ENCODE measurements at regions not wholly inside any gene's neighbourhood (a gene's known extent, or its start where the extent isn't known, plus 50 kb on each side); places are given as distances from the start of the nearest gene placed in this dataset.

DNA sequence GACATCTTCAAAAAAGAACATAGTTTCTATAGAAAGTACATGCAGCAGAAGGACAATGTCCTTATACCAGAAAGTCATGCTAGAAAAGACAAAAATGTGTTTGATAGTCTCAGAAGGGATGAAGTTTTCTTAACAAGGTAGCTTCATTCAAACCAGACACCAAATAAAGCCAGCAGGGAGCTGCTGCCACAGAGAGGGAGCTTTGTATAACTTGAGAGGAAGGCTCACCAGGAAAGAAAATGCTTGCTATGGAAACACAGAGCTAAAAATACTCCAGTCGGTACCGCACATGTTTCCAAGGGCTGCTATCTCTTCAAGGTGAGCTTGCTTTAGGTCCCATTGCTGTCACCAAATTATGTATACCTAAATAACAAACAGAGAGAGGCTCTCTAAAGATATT lies 1074.8 kb upstream of the ALCAM start:
- no peaks in the 10 kb centered on the region for H3F3A ChIP-seq (ENCODE audit: insufficient read depth, low read length, poor library complexity, severe bottlenecking)
- H3K36me3 ChIP-seq (ENCODE audit: insufficient read depth, low read length), result no peaks in the 10 kb centered on the region
- H3K79me2 ChIP-seq (replicated peaks; ENCODE audit: insufficient read depth, low read length), result no peaks in the 10 kb centered on the region
- no peak overlapping the region for H2AFZ ChIP-seq (ENCODE audit: low read depth, low read length)
- H4K20me1 ChIP-seq (ENCODE audit: insufficient read depth), result no peaks in the 10 kb centered on the region
- no peak overlapping the region for H3K27ac ChIP-seq (ENCODE audit: low read length)
- H3K4me2 ChIP-seq (ENCODE audit: low read length), result no peak overlapping the region
- H3K9ac ChIP-seq (ENCODE audit: low read length), result no peak overlapping the region
- no peaks in the 10 kb centered on the region for H3K9me2 ChIP-seq (ENCODE audit: insufficient read depth, low read length)
- TF ChIP-seq SMC3 (conservative IDR thresholded peaks at IDR 0.05; ENCODE audit: poor library complexity) (no peak), POLR2AphosphoS5 (IDR thresholded peaks at IDR 0.05) (no peak), EZH2 (IDR thresholded peaks at IDR 0.05; ENCODE audit: borderline replicate concordance, insufficient read depth, low read length, poor library complexity, severe bottlenecking) (no peak), EP300 (conservative IDR thresholded peaks at IDR 0.05; ENCODE audit: poor library complexity, severe bottlenecking) (no peak), RAD21 (conservative IDR thresholded peaks at IDR 0.05) (no peak), TAF1 (IDR thresholded peaks at IDR 0.05; ENCODE audit: low read depth) (no peak), MXI1 (conservative IDR thresholded peaks at IDR 0.05; ENCODE audit: poor library complexity, severe bottlenecking) (no peak)
- TF ChIP-seq, protein P1, sequence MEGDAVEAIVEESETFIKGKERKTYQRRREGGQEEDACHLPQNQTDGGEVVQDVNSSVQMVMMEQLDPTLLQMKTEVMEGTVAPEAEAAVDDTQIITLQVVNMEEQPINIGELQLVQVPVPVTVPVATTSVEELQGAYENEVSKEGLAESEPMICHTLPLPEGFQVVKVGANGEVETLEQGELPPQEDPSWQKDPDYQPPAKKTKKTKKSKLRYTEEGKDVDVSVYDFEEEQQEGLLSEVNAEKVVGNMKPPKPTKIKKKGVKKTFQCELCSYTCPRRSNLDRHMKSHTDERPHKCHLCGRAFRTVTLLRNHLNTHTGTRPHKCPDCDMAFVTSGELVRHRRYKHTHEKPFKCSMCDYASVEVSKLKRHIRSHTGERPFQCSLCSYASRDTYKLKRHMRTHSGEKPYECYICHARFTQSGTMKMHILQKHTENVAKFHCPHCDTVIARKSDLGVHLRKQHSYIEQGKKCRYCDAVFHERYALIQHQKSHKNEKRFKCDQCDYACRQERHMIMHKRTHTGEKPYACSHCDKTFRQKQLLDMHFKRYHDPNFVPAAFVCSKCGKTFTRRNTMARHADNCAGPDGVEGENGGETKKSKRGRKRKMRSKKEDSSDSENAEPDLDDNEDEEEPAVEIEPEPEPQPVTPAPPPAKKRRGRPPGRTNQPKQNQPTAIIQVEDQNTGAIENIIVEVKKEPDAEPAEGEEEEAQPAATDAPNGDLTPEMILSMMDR (IDR thresholded peaks at IDR 0.05; ENCODE audit: poor library complexity, severe bottlenecking), result no peak
- TF ChIP-seq, protein P2, sequence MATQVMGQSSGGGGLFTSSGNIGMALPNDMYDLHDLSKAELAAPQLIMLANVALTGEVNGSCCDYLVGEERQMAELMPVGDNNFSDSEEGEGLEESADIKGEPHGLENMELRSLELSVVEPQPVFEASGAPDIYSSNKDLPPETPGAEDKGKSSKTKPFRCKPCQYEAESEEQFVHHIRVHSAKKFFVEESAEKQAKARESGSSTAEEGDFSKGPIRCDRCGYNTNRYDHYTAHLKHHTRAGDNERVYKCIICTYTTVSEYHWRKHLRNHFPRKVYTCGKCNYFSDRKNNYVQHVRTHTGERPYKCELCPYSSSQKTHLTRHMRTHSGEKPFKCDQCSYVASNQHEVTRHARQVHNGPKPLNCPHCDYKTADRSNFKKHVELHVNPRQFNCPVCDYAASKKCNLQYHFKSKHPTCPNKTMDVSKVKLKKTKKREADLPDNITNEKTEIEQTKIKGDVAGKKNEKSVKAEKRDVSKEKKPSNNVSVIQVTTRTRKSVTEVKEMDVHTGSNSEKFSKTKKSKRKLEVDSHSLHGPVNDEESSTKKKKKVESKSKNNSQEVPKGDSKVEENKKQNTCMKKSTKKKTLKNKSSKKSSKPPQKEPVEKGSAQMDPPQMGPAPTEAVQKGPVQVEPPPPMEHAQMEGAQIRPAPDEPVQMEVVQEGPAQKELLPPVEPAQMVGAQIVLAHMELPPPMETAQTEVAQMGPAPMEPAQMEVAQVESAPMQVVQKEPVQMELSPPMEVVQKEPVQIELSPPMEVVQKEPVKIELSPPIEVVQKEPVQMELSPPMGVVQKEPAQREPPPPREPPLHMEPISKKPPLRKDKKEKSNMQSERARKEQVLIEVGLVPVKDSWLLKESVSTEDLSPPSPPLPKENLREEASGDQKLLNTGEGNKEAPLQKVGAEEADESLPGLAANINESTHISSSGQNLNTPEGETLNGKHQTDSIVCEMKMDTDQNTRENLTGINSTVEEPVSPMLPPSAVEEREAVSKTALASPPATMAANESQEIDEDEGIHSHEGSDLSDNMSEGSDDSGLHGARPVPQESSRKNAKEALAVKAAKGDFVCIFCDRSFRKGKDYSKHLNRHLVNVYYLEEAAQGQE (IDR thresholded peaks at IDR 0.05; ENCODE audit: borderline replicate concordance), result no peak
- H3K27me3 ChIP-seq (ENCODE audit: insufficient read depth, low read depth, low read length), result no peaks in the 10 kb centered on the region
- no peaks in the 10 kb centered on the region for H3K9me3 ChIP-seq (ENCODE audit: low read length)
- H3K4me3 ChIP-seq (ENCODE audit: low read length), result no peak overlapping the region

DNA sequence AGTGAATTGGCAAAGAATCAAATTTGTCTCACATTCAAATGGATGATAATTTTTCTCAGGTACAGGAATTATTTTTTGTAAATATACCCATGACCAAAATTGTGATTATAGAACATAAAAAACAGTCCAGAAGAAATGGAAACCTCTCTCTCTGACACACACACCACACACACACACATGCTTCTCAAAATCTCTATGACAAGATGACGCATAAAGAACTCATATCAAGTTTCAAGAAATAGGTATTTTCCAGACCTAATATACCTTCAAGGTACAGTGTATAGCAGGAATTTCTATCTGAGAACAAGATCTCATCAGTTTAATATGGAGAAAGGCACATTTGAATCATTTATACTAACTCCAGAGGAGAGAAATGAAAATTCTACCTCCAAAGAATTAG lies 1069.1 kb upstream of the ALCAM start:
- Histone ChIP-seq H3K4me3 (ENCODE audit: low read length) (no peak overlapping the region), H3K79me2 (replicated peaks; ENCODE audit: insufficient read depth, low read length) (no peaks in the 10 kb centered on the region), H4K20me1 (ENCODE audit: insufficient read depth) (no peaks in the 10 kb centered on the region), H3K9ac (ENCODE audit: low read length) (no peak overlapping the region), H3K27ac (ENCODE audit: low read length) (no peak overlapping the region), H3K27me3 (ENCODE audit: insufficient read depth, low read depth, low read length) (no peaks in the 10 kb centered on the region), H3F3A (ENCODE audit: insufficient read depth, low read length, poor library complexity, severe bottlenecking) (no peaks in the 10 kb centered on the region), H3K9me2 (ENCODE audit: insufficient read depth, low read length) (no peaks in the 10 kb centered on the region), H3K9me3 (ENCODE audit: low read length) (no peaks in the 10 kb centered on the region), H3K36me3 (ENCODE audit: insufficient read depth, low read length) (no peaks in the 10 kb centered on the region), H2AFZ (ENCODE audit: low read depth, low read length) (no peak overlapping the region), H3K4me2 (ENCODE audit: low read length) (no peak overlapping the region)
- TF ChIP-seq POLR2AphosphoS5 (IDR thresholded peaks at IDR 0.05) (peak; percentile 19), EZH2 (IDR thresholded peaks at IDR 0.05; ENCODE audit: borderline replicate concordance, insufficient read depth, low read length, poor library complexity, severe bottlenecking) (no peak)

DNA sequence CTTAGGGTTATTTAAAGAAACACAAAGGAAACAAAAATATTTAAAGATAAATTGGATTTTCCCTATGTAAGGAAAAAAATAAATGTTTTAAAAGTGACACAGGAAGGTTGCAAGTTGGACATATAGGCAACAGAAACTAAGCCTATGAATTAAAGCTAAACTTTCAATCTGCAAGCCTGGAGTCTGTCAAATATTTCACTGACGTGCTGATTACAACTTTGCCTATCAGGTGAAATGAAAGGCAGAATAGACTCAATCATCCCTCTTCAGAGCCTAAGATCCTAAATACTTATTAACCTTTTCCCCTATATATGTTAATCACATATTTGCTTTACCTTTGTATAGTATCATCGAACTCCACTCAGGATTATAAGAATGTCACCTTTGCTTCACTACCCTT lies 1068.0 kb upstream of the ALCAM start:
- H3F3A ChIP-seq (ENCODE audit: insufficient read depth, low read length, poor library complexity, severe bottlenecking), result no peaks in the 10 kb centered on the region
- H3K27me3 ChIP-seq (ENCODE audit: insufficient read depth, low read depth, low read length), result no peaks in the 10 kb centered on the region
- no peak overlapping the region for H3K4me3 ChIP-seq (ENCODE audit: low read length)
- TF ChIP-seq TAF1 (IDR thresholded peaks at IDR 0.05; ENCODE audit: low read depth), result no peak
- TF ChIP-seq EZH2 (IDR thresholded peaks at IDR 0.05; ENCODE audit: borderline replicate concordance, insufficient read depth, low read length, poor library complexity, severe bottlenecking), result no peak
- TF ChIP-seq POLR2AphosphoS5 (IDR thresholded peaks at IDR 0.05), result peak; percentile 75
- TF ChIP-seq, protein P2 (IDR thresholded peaks at IDR 0.05; ENCODE audit: borderline replicate concordance), result no peak
- TF ChIP-seq SMC3 (conservative IDR thresholded peaks at IDR 0.05; ENCODE audit: poor library complexity), result no peak
- no peak for TF ChIP-seq MXI1 (conservative IDR thresholded peaks at IDR 0.05; ENCODE audit: poor library complexity, severe bottlenecking)
- peak; percentile 88 for TF ChIP-seq EP300 (conservative IDR thresholded peaks at IDR 0.05; ENCODE audit: poor library complexity, severe bottlenecking)
- TF ChIP-seq RAD21 (conservative IDR thresholded peaks at IDR 0.05), result no peak
- H3K9me2 ChIP-seq (ENCODE audit: insufficient read depth, low read length), result no peaks in the 10 kb centered on the region
- no peak overlapping the region for H3K4me2 ChIP-seq (ENCODE audit: low read length)
- H3K36me3 ChIP-seq (ENCODE audit: insufficient read depth, low read length), result no peaks in the 10 kb centered on the region
- no peak overlapping the region for H3K9ac ChIP-seq (ENCODE audit: low read length)
- no peaks in the 10 kb centered on the region for H3K79me2 ChIP-seq (replicated peaks; ENCODE audit: insufficient read depth, low read length)
- H3K9me3 ChIP-seq (ENCODE audit: low read length), result no peaks in the 10 kb centered on the region
- H4K20me1 ChIP-seq (ENCODE audit: insufficient read depth), result no peaks in the 10 kb centered on the region
- H2AFZ ChIP-seq (ENCODE audit: low read depth, low read length), result no peak overlapping the region
- no peak overlapping the region for H3K27ac ChIP-seq (ENCODE audit: low read length)
